H1 (cell line): ENCODE measurements at regions not wholly inside any gene's neighbourhood (a gene's known extent, or its start where the extent isn't known, plus 50 kb on each side); places are given as distances from the start of the nearest gene placed in this dataset.

ENCODE experiments used
- CTCF ChIA-PET: fragments of 300-600 bp; sonication (Branson Sonifier 250); formaldehyde crosslinking; loops from one replicate; lab custom pipeline; 2021; ENCODE audit not compliant: partially characterized antibody; lab: Charles Lee
- POLR2A ChIA-PET: fragments of 300-600 bp; sonication (Branson Sonifier 250); formaldehyde crosslinking; loops from one replicate; lab custom pipeline; 2021; ENCODE audit warnings: inconsistent platforms; ENCODE audit not compliant: partially characterized antibody; lab: Charles Lee
- DNase-seq, 2 experiments: peaks; one replicate each; pipeline versions ENCODE4 v3.0.0 to v3.0.0-alpha.2; 2010 to 2022; ENCODE audit warnings: low spot score in 2 of 2, low read depth in 1 of 2, mixed read lengths in 1 of 2
- FAIRE-seq: peaks from 2 replicates; lab custom pipeline; 2011; peaks lifted over from hg19 to GRCh38; lab: Jason Lieb, UNC
- H2AFZ ChIP-seq: 2 replicates; pipeline ENCODE4 v1.8.1; 2012; ENCODE audit warnings: low read length, inconsistent platforms
- H2AK5ac ChIP-seq: 2 replicates; pipeline ENCODE4 v1.6.1; 2013; ENCODE audit warnings: low read depth, low read length
- H2BK120ac ChIP-seq: replicated peaks from 2 replicates; pipeline ENCODE3; 2013; ENCODE audit warnings: low read depth, low read length, inconsistent platforms
- H2BK12ac ChIP-seq: 2 replicates; pipeline ENCODE4 v1.6.1; 2013; ENCODE audit warnings: low read depth, low read length
- H2BK15ac ChIP-seq: 2 replicates; pipeline ENCODE4 v1.6.1; 2013; ENCODE audit warnings: low read length
- H2BK20ac ChIP-seq: 2 replicates; pipeline ENCODE4 v1.6.1; 2013; ENCODE audit warnings: low read length
- H2BK5ac ChIP-seq: 2 replicates; pipeline ENCODE4 v1.6.1; 2013; ENCODE audit warnings: low read depth, low read length
- H3K14ac ChIP-seq: 2 replicates; pipeline ENCODE4 v1.6.1; 2013; ENCODE audit warnings: inconsistent platforms; ENCODE audit not compliant: insufficient read length
- H3K18ac ChIP-seq: 2 replicates; pipeline ENCODE4 v1.6.1; 2013; ENCODE audit warnings: low read length; ENCODE audit errors: extremely low read depth
- H3K23ac ChIP-seq: 2 replicates; pipeline ENCODE4 v1.6.1; 2013; ENCODE audit warnings: inconsistent platforms; ENCODE audit not compliant: insufficient read length
- H3K23me2 ChIP-seq: 2 replicates; pipeline ENCODE4 v1.6.1; 2013; ENCODE audit warnings: low read depth, low read length
- H3K27ac ChIP-seq: 2 replicates; pipeline ENCODE4 v1.6.1; 2011; ENCODE audit warnings: low read depth, low read length, inconsistent platforms
- H3K27me3 ChIP-seq, 4 experiments: replicated peaks in 1 of 4; 1 replicate in 1 of 4; 2 replicates in 3 of 4; pipeline versions ENCODE4 v1.6.1 to v1.8.1; 2011 to 2013; ENCODE audit warnings: low read length in 3 of 4, mild to moderate bottlenecking in 3 of 4, inconsistent platforms in 2 of 4, mixed read lengths in 2 of 4, moderate library complexity in 1 of 4; ENCODE audit not compliant: control insufficient read depth in 3 of 4, insufficient read depth in 3 of 4; ENCODE audit errors: extremely low read depth in 1 of 4
- H3K36me3 ChIP-seq, 4 experiments: 2 replicates each; pipeline versions ENCODE4 v1.6.1 to v1.8.1; 2011 to 2013; ENCODE audit warnings: mild to moderate bottlenecking in 4 of 4, low read length in 3 of 4, moderate library complexity in 2 of 4, control low read depth in 1 of 4, inconsistent platforms in 1 of 4; ENCODE audit not compliant: insufficient read depth in 4 of 4, control insufficient read depth in 2 of 4
- H3K4ac ChIP-seq: replicated peaks from 2 replicates; pipeline ENCODE3; 2013; ENCODE audit warnings: low read length, low read depth, mixed read lengths, inconsistent platforms; ENCODE audit not compliant: insufficient read length
- H3K4me1 ChIP-seq, 4 experiments: replicated peaks in 1 of 4; 1 replicate in 1 of 4; 2 replicates in 3 of 4; pipeline versions ENCODE4 v1.6.1 to v1.8.1; 2011 to 2013; ENCODE audit warnings: low read length in 3 of 4, inconsistent platforms in 2 of 4, mixed read lengths in 1 of 4; ENCODE audit not compliant: insufficient read depth in 4 of 4, control insufficient read depth in 3 of 4
- H3K4me2 ChIP-seq, 2 experiments: 2 replicates each; pipeline versions ENCODE4 v1.6.1 to v1.8.1; 2011 to 2013; ENCODE audit warnings: low read depth in 2 of 2, low read length in 2 of 2, control low read depth in 1 of 2, inconsistent platforms in 1 of 2, mild to moderate bottlenecking in 1 of 2; ENCODE audit not compliant: insufficient read depth in 1 of 2
- H3K4me3 ChIP-seq, 4 experiments: fragments of 200-600, 300-600 bp in 1 of 4; sonication (generic), shearing (Covaris generic), sonication (Bioruptor Twin) in 1 of 4; 2 replicates each; pipeline versions ENCODE4 v1.5.1 to v1.8.1; 2011 to 2016; ENCODE audit warnings: low read length in 4 of 4, low read depth in 3 of 4, control low read depth in 2 of 4, inconsistent platforms in 2 of 4, mild to moderate bottlenecking in 2 of 4, mixed read lengths in 1 of 4, moderate library complexity in 1 of 4; ENCODE audit not compliant: insufficient read depth in 2 of 4; ENCODE audit errors: extremely low read depth in 1 of 4
- H3K56ac ChIP-seq: replicated peaks from 2 replicates; pipeline ENCODE3; 2013; ENCODE audit warnings: low read depth, mild to moderate bottlenecking, mixed read lengths, low read length, inconsistent platforms; ENCODE audit not compliant: insufficient read length
- H3K79me1 ChIP-seq: 2 replicates; pipeline ENCODE4 v1.6.1; 2013; ENCODE audit warnings: low read depth, low read length, control low read depth
- H3K79me2 ChIP-seq, 2 experiments: 2 replicates each; pipeline versions ENCODE4 v1.6.1 to v1.8.1; 2012 to 2013; ENCODE audit warnings: low read length in 2 of 2, mild to moderate bottlenecking in 2 of 2, inconsistent platforms in 1 of 2; ENCODE audit not compliant: insufficient read depth in 2 of 2, control insufficient read depth in 1 of 2
- H3K9ac ChIP-seq, 4 experiments: replicated peaks in 1 of 4; 1 replicate in 1 of 4; 2 replicates in 3 of 4; pipeline versions ENCODE4 v1.6.1 to v1.8.1; 2011 to 2013; ENCODE audit warnings: low read depth in 3 of 4, low read length in 3 of 4, control low read depth in 2 of 4, mild to moderate bottlenecking in 2 of 4, moderate library complexity in 2 of 4, inconsistent platforms in 1 of 4; ENCODE audit errors: extremely low read depth in 1 of 4
- H3K9me3 ChIP-seq, 2 experiments: 2 replicates each; pipeline versions ENCODE4 v1.6.1 to v1.8.1; 2012 to 2013; ENCODE audit warnings: mild to moderate bottlenecking in 2 of 2, moderate library complexity in 2 of 2, control low read depth in 1 of 2, inconsistent platforms in 1 of 2, low read depth in 1 of 2, low read length in 1 of 2, mixed read lengths in 1 of 2; ENCODE audit not compliant: insufficient read depth in 2 of 2
- H4K20me1 ChIP-seq, 2 experiments: replicated peaks in 1 of 2; 2 replicates each; pipeline versions ENCODE3 to v1.8.1; 2011 to 2013; ENCODE audit warnings: inconsistent platforms in 2 of 2, low read length in 2 of 2, mild to moderate bottlenecking in 1 of 2; ENCODE audit not compliant: insufficient read depth in 2 of 2, control insufficient read depth in 1 of 2
- H4K5ac ChIP-seq: 2 replicates; pipeline ENCODE4 v1.6.1; 2013; ENCODE audit warnings: low read length, low read depth, mixed read lengths, inconsistent platforms; ENCODE audit not compliant: insufficient read length
- H4K8ac ChIP-seq: 2 replicates; pipeline ENCODE4 v1.8.0; 2013; ENCODE audit warnings: mild to moderate bottlenecking, moderate library complexity, low read length, inconsistent platforms; ENCODE audit not compliant: insufficient read depth; ENCODE audit errors: extremely low read depth
- H4K91ac ChIP-seq: replicated peaks from 2 replicates; pipeline ENCODE3; 2013; ENCODE audit warnings: low read length, mixed read lengths, inconsistent platforms; ENCODE audit not compliant: insufficient read length
- EGR1 ChIP-seq: IDR thresholded peaks from 2 replicates; pipeline ENCODE4 v1.6.1; 2011; ENCODE audit warnings: low read depth, low read length, borderline replicate concordance
- POLR2A ChIP-seq, 2 experiments: IDR thresholded peaks; 1 replicate in 1 of 2; 2 replicates in 1 of 2; pipeline ENCODE4 v1.6.1; 2011; ENCODE audit warnings: low read depth in 2 of 2, low read length in 2 of 2, mild to moderate bottlenecking in 2 of 2; ENCODE audit errors: control extremely low read depth in 1 of 2
- WGBS, 2 experiments: shearing (Covaris generic) in 1 of 2; methylation state at CpG; one replicate each; pipeline versions ENCODE4 v1.1.6 to v1.1.7; 2013 to 2015; ENCODE audit warnings: low lambda C conversion rate in 2 of 2, mixed read lengths in 2 of 2, inconsistent platforms in 1 of 2, low coverage in 1 of 2, missing lambda C conversion rate in 1 of 2; ENCODE audit not compliant: insufficient replicate concordance in 2 of 2, insufficient coverage in 1 of 2, insufficient read length in 1 of 2; ENCODE audit errors: extremely low coverage in 1 of 2, missing lambda C conversion rate in 1 of 2; 5-methylcytosine and 5-hydroxymethylcytosine counted together

DNA sequence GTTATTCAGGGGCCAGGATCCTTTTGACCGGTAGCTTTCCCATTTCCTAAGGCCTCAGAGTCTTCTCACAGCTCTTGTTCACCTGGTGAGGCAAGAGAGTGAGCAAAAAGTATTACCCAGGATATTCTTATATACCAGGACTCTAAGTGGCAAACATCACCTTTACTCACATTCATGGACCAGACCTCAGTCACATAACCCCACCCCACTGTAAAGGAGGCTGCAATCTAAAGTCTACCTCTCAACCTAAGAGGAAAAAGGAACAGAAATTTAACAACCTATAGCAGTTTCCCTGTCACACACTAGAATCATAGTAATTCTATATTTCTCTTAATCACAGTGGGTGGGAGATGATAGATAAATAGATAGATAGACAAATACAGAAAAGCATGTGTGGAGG lies 176.0 kb upstream of the PTPRZ1 start:
- no peak for DNase-seq
- no peaks in the 10 kb centered on the region for H3K9me3 ChIP-seq
- 100% methylated on average over 1 of the region's 1 CpG; no CpG with 5 or more reads in 1 of the 2 experiments for WGBS, 2 experiments
- H4K20me1 ChIP-seq: no peaks in the 10 kb centered on the region
- H3K27me3 ChIP-seq: no peaks in the 10 kb centered on the region
- no peak overlapping the region for H2BK5ac ChIP-seq
- no peak overlapping the region for H3K14ac ChIP-seq
- no peak overlapping the region for H2BK20ac ChIP-seq
- H4K5ac ChIP-seq: no peak overlapping the region
- POLR2A ChIA-PET: no interaction called here
- H3K79me1 ChIP-seq: no peaks in the 10 kb centered on the region
- no peak overlapping the region for H2BK12ac ChIP-seq
- TF ChIP-seq EGR1 (no peak), POLR2A (IDR thresholded peaks at IDR 0.05; ENCODE audit: control extremely low read depth in 1 of 2, low read depth in 2 of 2, low read length in 2 of 2) (no peak)
- FAIRE-seq: no peak
- no peak overlapping the region for H2BK120ac ChIP-seq
- no peak overlapping the region for H3K4me3 ChIP-seq
- H4K8ac ChIP-seq: no peak overlapping the region
- H2BK15ac ChIP-seq: no peak overlapping the region
- H4K91ac ChIP-seq: no peak overlapping the region
- H3K79me2 ChIP-seq: no peaks in the 10 kb centered on the region
- no peak overlapping the region for H3K18ac ChIP-seq
- H3K36me3 ChIP-seq: no peaks in the 10 kb centered on the region
- H3K9ac ChIP-seq: no peak overlapping the region
- H2AFZ ChIP-seq: no peak overlapping the region
- H3K4ac ChIP-seq: no peak overlapping the region
- CTCF ChIA-PET: no interaction called here
- no peaks in the 10 kb centered on the region for H3K4me1 ChIP-seq
- no peak overlapping the region for H3K4me2 ChIP-seq
- no peak overlapping the region for H2AK5ac ChIP-seq
- H3K56ac ChIP-seq: no peak overlapping the region
- H3K23me2 ChIP-seq: no peaks in the 10 kb centered on the region
- no peak overlapping the region for H3K27ac ChIP-seq
- H3K23ac ChIP-seq: no peak overlapping the region
